ENCODE measurements at regions not wholly inside any gene's neighbourhood (a gene's known extent, or its start where the extent isn't known, plus 50 kb on each side); places are given as distances from the start of the nearest gene placed in this dataset.

- POLR2A ChIA-PET = no interaction called here
- CTCF ChIA-PET = no interaction called here
- Histone ChIP-seq H3K27ac (ENCODE audit: low read length) (no peak overlapping the region), H3K27me3 (replicated peaks in 1 of 2; ENCODE audit: control insufficient read depth in 2 of 2, extremely low read depth in 1 of 2, insufficient read depth in 2 of 2, low read length in 1 of 2) (no peaks in the 10 kb centered on the region), H3K36me3 (ENCODE audit: control insufficient read depth in 2 of 2, extremely low read depth in 1 of 2, insufficient read depth in 1 of 2, low read length in 1 of 2) (no peaks in the 10 kb centered on the region), H3K4me1 (ENCODE audit: control insufficient read depth in 1 of 2, extremely low read depth in 1 of 2, insufficient read depth in 2 of 2, low read length in 2 of 2) (no peaks in the 10 kb centered on the region), H3K4me3 (ENCODE audit: control insufficient read depth in 1 of 2, extremely low read depth in 1 of 2, low read length in 1 of 2) (no peak overlapping the region), H3K9me3 (no peaks in the 10 kb centered on the region)
- Mint-ChIP-seq H3K27me3 (peaks cover 0 to 1% of the 10 kb centered on the region in 2 donors), H3K9me3 (peaks cover 0 to 5% (median 0%) of the 10 kb centered on the region in 3 donors), H3K4me1 (no peaks in the 10 kb centered on the region), H3K27ac (no peak overlapping the region), H3K36me3 (no peaks in the 10 kb centered on the region), H3K4me3 (no peak overlapping the region)
- DNase-seq (no peak), ATAC-seq (replicated peaks in 1 of 4) (no peak)
- WGBS (ENCODE audit: insufficient coverage) = 85% methylated on average over 3 of the region's 4 CpGs
Observed at GRCh38 chr2:217108575-217109027, 248.7 kb upstream of the TNP1 start.

- ATAC-seq (replicated peaks in 1 of 4) (no peak), DNase-seq (no peak)
- H3K27ac Mint-ChIP-seq = no peak overlapping the region
- peaks cover 0 to 1% of the 10 kb centered on the region in 2 donors for H3K27me3 Mint-ChIP-seq
- H3K36me3 Mint-ChIP-seq = no peaks in the 10 kb centered on the region
- H3K4me3 ChIP-seq (ENCODE audit: control insufficient read depth in 1 of 2, extremely low read depth in 1 of 2, low read length in 1 of 2) = no peak overlapping the region
- peaks cover 0 to 5% (median 0%) of the 10 kb centered on the region in 3 donors for H3K9me3 Mint-ChIP-seq
- no peaks in the 10 kb centered on the region for H3K36me3 ChIP-seq (ENCODE audit: control insufficient read depth in 2 of 2, extremely low read depth in 1 of 2, insufficient read depth in 1 of 2, low read length in 1 of 2)
- no peak overlapping the region for H3K27ac ChIP-seq (ENCODE audit: low read length)
- no peak overlapping the region for H3K4me3 Mint-ChIP-seq
- no peaks in the 10 kb centered on the region for H3K9me3 ChIP-seq
- POLR2A ChIA-PET = interaction anchor here in 1 of 2 donors (0.6 kb wide), 1 partner anchor 74 kb away, joined by 3 read pairs; no protein-coding TSS in a partner anchor
- no peaks in the 10 kb centered on the region for H3K27me3 ChIP-seq (replicated peaks in 1 of 2; ENCODE audit: control insufficient read depth in 2 of 2, extremely low read depth in 1 of 2, insufficient read depth in 2 of 2, low read length in 1 of 2)
- CTCF ChIA-PET = no interaction called here
- H3K4me1 Mint-ChIP-seq = no peaks in the 10 kb centered on the region
- H3K4me1 ChIP-seq (ENCODE audit: control insufficient read depth in 1 of 2, extremely low read depth in 1 of 2, insufficient read depth in 2 of 2, low read length in 2 of 2) = no peaks in the 10 kb centered on the region
Observed at GRCh38 chr2:217108086-217108485, 248.2 kb upstream of the TNP1 start.

GRCh38 chr2:217107480-217107879 is 247.6 kb upstream of the TNP1 start:
- no peak overlapping the region for H3K27ac ChIP-seq (ENCODE audit: low read length)
- no peaks in the 10 kb centered on the region for H3K4me1 ChIP-seq (ENCODE audit: control insufficient read depth in 1 of 2, extremely low read depth in 1 of 2, insufficient read depth in 2 of 2, low read length in 2 of 2)
- no peak for ATAC-seq (replicated peaks in 1 of 4)
- CTCF ChIA-PET = no interaction called here
- Mint-ChIP-seq H3K4me3 (no peak overlapping the region), H3K27me3 (peaks cover 0 to 1% of the 10 kb centered on the region in 2 donors), H3K27ac (no peak overlapping the region), H3K36me3 (no peaks in the 10 kb centered on the region), H3K4me1 (no peaks in the 10 kb centered on the region), H3K9me3 (peaks cover 0 to 5% (median 0%) of the 10 kb centered on the region in 3 donors)
- no peaks in the 10 kb centered on the region for H3K27me3 ChIP-seq (replicated peaks in 1 of 2; ENCODE audit: control insufficient read depth in 2 of 2, extremely low read depth in 1 of 2, insufficient read depth in 2 of 2, low read length in 1 of 2)
- no peak for DNase-seq
- H3K4me3 ChIP-seq (ENCODE audit: control insufficient read depth in 1 of 2, extremely low read depth in 1 of 2, low read length in 1 of 2) = no peak overlapping the region
- H3K9me3 ChIP-seq = no peaks in the 10 kb centered on the region
- WGBS (ENCODE audit: insufficient coverage) = 50% methylated on average over 1 of the region's 1 CpG
- POLR2A ChIA-PET = no interaction called here
- H3K36me3 ChIP-seq (ENCODE audit: control insufficient read depth in 2 of 2, extremely low read depth in 1 of 2, insufficient read depth in 1 of 2, low read length in 1 of 2) = no peaks in the 10 kb centered on the region

- Histone ChIP-seq H3K9me3 (no peaks in the 10 kb centered on the region), H3K4me3 (ENCODE audit: control insufficient read depth in 1 of 2, extremely low read depth in 1 of 2, low read length in 1 of 2) (no peak overlapping the region), H3K27ac (ENCODE audit: low read length) (no peak overlapping the region), H3K27me3 (replicated peaks in 1 of 2; ENCODE audit: control insufficient read depth in 2 of 2, extremely low read depth in 1 of 2, insufficient read depth in 2 of 2, low read length in 1 of 2) (no peaks in the 10 kb centered on the region), H3K4me1 (ENCODE audit: control insufficient read depth in 1 of 2, extremely low read depth in 1 of 2, insufficient read depth in 2 of 2, low read length in 2 of 2) (no peaks in the 10 kb centered on the region), H3K36me3 (ENCODE audit: control insufficient read depth in 2 of 2, extremely low read depth in 1 of 2, insufficient read depth in 1 of 2, low read length in 1 of 2) (no peaks in the 10 kb centered on the region)
- peaks cover 0 to 5% (median 0%) of the 10 kb centered on the region in 3 donors for H3K9me3 Mint-ChIP-seq
- ATAC-seq (replicated peaks in 1 of 4) = no peak
- CTCF ChIA-PET = no interaction called here
- POLR2A ChIA-PET = no interaction called here
- peaks cover 0 to 5% of the 10 kb centered on the region in 2 donors for H3K27me3 Mint-ChIP-seq
- no peak overlapping the region for H3K4me3 Mint-ChIP-seq
- no peaks in the 10 kb centered on the region for H3K4me1 Mint-ChIP-seq
- H3K36me3 Mint-ChIP-seq = no peaks in the 10 kb centered on the region
- WGBS (ENCODE audit: insufficient coverage) = 83% methylated on average over 3 of the region's 3 CpGs
- H3K27ac Mint-ChIP-seq = no peak overlapping the region
- DNase-seq = no peak
Observed at GRCh38 chr2:217106650-217107014, 246.8 kb upstream of the TNP1 start.

GRCh38 chr2:217105733-217106649 is 246.1 kb upstream of the TNP1 start:
- Mint-ChIP-seq H3K36me3 (no peaks in the 10 kb centered on the region), H3K4me3 (no peak overlapping the region), H3K27me3 (peaks cover 0 to 5% of the 10 kb centered on the region in 2 donors), H3K9me3 (peaks cover 0 to 5% (median 0%) of the 10 kb centered on the region in 3 donors), H3K27ac (no peak overlapping the region), H3K4me1 (no peaks in the 10 kb centered on the region)
- no peak overlapping the region for H3K4me3 ChIP-seq (ENCODE audit: control insufficient read depth in 1 of 2, extremely low read depth in 1 of 2, low read length in 1 of 2)
- ATAC-seq (replicated peaks in 1 of 4) (no peak), DNase-seq (no peak)
- H3K4me1 ChIP-seq (ENCODE audit: control insufficient read depth in 1 of 2, extremely low read depth in 1 of 2, insufficient read depth in 2 of 2, low read length in 2 of 2) = no peaks in the 10 kb centered on the region
- no peaks in the 10 kb centered on the region for H3K27me3 ChIP-seq (replicated peaks in 1 of 2; ENCODE audit: control insufficient read depth in 2 of 2, extremely low read depth in 1 of 2, insufficient read depth in 2 of 2, low read length in 1 of 2)
- 65% methylated on average over 2 of the region's 5 CpGs for WGBS (ENCODE audit: insufficient coverage)
- H3K9me3 ChIP-seq = no peaks in the 10 kb centered on the region
- H3K27ac ChIP-seq (ENCODE audit: low read length) = no peak overlapping the region
- H3K36me3 ChIP-seq (ENCODE audit: control insufficient read depth in 2 of 2, extremely low read depth in 1 of 2, insufficient read depth in 1 of 2, low read length in 1 of 2) = no peaks in the 10 kb centered on the region
- POLR2A ChIA-PET = no interaction called here
- CTCF ChIA-PET = interaction anchor here in 1 of 2 donors (0.9 kb wide), 1 partner anchor 10 kb away, joined by 13 read pairs; no protein-coding TSS in a partner anchor

GRCh38 chr2:217103752-217104545 is 244.1 kb upstream of the TNP1 start:
- ChIA-PET CTCF (no interaction called here), POLR2A (no interaction called here)
- H3K4me1 Mint-ChIP-seq = no peaks in the 10 kb centered on the region
- ATAC-seq (replicated peaks in 1 of 4) (no peak), DNase-seq (no peak)
- no CpG with 5 or more reads among the region's 4 CpGs for WGBS (ENCODE audit: insufficient coverage)
- H3K4me3 Mint-ChIP-seq = no peak overlapping the region
- H3K9me3 Mint-ChIP-seq = no peaks in the 10 kb centered on the region
- no peaks in the 10 kb centered on the region for H3K36me3 Mint-ChIP-seq
- H3K4me3 ChIP-seq (ENCODE audit: control insufficient read depth in 1 of 2, extremely low read depth in 1 of 2, low read length in 1 of 2) = no peak overlapping the region
- no peaks in the 10 kb centered on the region for H3K4me1 ChIP-seq (ENCODE audit: control insufficient read depth in 1 of 2, extremely low read depth in 1 of 2, insufficient read depth in 2 of 2, low read length in 2 of 2)
- no peak overlapping the region for H3K27ac ChIP-seq (ENCODE audit: low read length)
- H3K27me3 ChIP-seq (replicated peaks in 1 of 2; ENCODE audit: control insufficient read depth in 2 of 2, extremely low read depth in 1 of 2, insufficient read depth in 2 of 2, low read length in 1 of 2) = no peaks in the 10 kb centered on the region
- no peaks in the 10 kb centered on the region for H3K36me3 ChIP-seq (ENCODE audit: control insufficient read depth in 2 of 2, extremely low read depth in 1 of 2, insufficient read depth in 1 of 2, low read length in 1 of 2)
- peaks cover 0 to 7% of the 10 kb centered on the region in 2 donors for H3K27me3 Mint-ChIP-seq
- H3K27ac Mint-ChIP-seq = no peak overlapping the region
- H3K9me3 ChIP-seq = no peaks in the 10 kb centered on the region
